OCI-LY7 (cell line): ENCODE measurements at regions not wholly inside any gene's neighbourhood (a gene's known extent, or its start where the extent isn't known, plus 50 kb on each side); places are given as distances from the start of the nearest gene placed in this dataset.

Experiments
- BruUV-seq: library from RNA; stranded (reverse); fragments of 400-500 nt; replicated peaks from 2 replicates; lab custom pipeline; 2021; lab: Mats Ljungman, UMichigan
- CTCF ChIA-PET: fragments of 300-600 bp; sonication (Branson Sonifier 250); formaldehyde crosslinking; loops from one replicate; lab custom pipeline; 2022; ENCODE audit warnings: antibody characterized with exemption; ENCODE audit not compliant: unreplicated experiment; lab: Charles Lee
- POLR2A ChIA-PET: fragments of 300-600 bp; sonication (Branson Sonifier 250); formaldehyde crosslinking; loops from one replicate; lab custom pipeline; 2022; ENCODE audit warnings: antibody characterized with exemption; lab: Charles Lee
- DNase-seq: peaks from one replicate; pipeline ENCODE4 v3.0.0-alpha.2; 2015; ENCODE audit warnings: low spot score
- H2AFZ ChIP-seq: fragments of 200-600 bp; sonication (generic), shearing (Covaris generic); 2 replicates; pipeline ENCODE4 v1.6.1; 2014; ENCODE audit warnings: mild to moderate bottlenecking, antibody characterized with exemption, low read length, moderate library complexity
- H3K27ac ChIP-seq: fragments of 200-600 bp; sonication (generic); 2 replicates; pipeline ENCODE4 v1.5.1; 2014; ENCODE audit warnings: mixed run types, low read depth, mild to moderate bottlenecking, moderate library complexity, low read length, inconsistent platforms; ENCODE audit not compliant: poor library complexity, severe bottlenecking
- H3K36me3 ChIP-seq: fragments of 200-600 bp; sonication (generic); 2 replicates; pipeline ENCODE4 v1.6.1; 2014; ENCODE audit warnings: mild to moderate bottlenecking, antibody characterized with exemption, low read length, moderate library complexity, mixed read lengths; ENCODE audit not compliant: insufficient read depth
- H3K4me1 ChIP-seq: fragments of 200-600 bp; sonication (generic); 2 replicates; pipeline ENCODE4 v1.5.1; 2014; ENCODE audit warnings: mild to moderate bottlenecking, low read length; ENCODE audit not compliant: insufficient read depth, poor library complexity, severe bottlenecking
- H3K4me2 ChIP-seq: fragments of 200-600 bp; sonication (generic); 2 replicates; pipeline ENCODE4 v1.6.1; 2014; ENCODE audit warnings: mild to moderate bottlenecking, low read length
- H3K4me3 ChIP-seq: fragments of 200-600 bp; sonication (generic); 2 replicates; pipeline ENCODE4 v1.5.1; 2014; ENCODE audit warnings: mild to moderate bottlenecking, low read depth, low read length; ENCODE audit not compliant: poor library complexity, severe bottlenecking
- H3K79me2 ChIP-seq: fragments of 200-600 bp; sonication (generic); 2 replicates; pipeline ENCODE4 v1.6.1; 2016; ENCODE audit warnings: low read depth, mild to moderate bottlenecking, low read length, moderate library complexity, mixed read lengths; ENCODE audit not compliant: insufficient read depth
- H3K9me2 ChIP-seq: fragments of 200-600 bp; sonication (generic); 2 replicates; pipeline ENCODE4 v1.6.1; 2016; ENCODE audit warnings: mild to moderate bottlenecking, low read length, mixed read lengths; ENCODE audit not compliant: insufficient read depth
- H3K9me3 ChIP-seq: fragments of 200-600 bp; sonication (generic); 2 replicates; pipeline ENCODE4 v1.6.1; 2014; ENCODE audit warnings: mild to moderate bottlenecking, mixed run types, low read length, mixed read lengths
- H4K20me1 ChIP-seq: fragments of 200-600 bp; sonication (generic); 2 replicates; pipeline ENCODE4 v1.6.1; 2014; ENCODE audit warnings: mild to moderate bottlenecking, antibody characterized with exemption, low read length, moderate library complexity, mixed read lengths; ENCODE audit not compliant: insufficient read depth
- EZH2phosphoT487 ChIP-seq: fragments of 200-600 bp; sonication (generic); IDR thresholded peaks from 2 replicates; pipeline ENCODE4 v1.6.1; 2018; ENCODE audit warnings: low read depth, borderline replicate concordance, mild to moderate bottlenecking, mixed run types, antibody characterized with exemption, low read length, moderate library complexity, mixed read lengths
- intact Hi-C: fragments of 100-400 bp; cut with micrococcal nuclease; formaldehyde crosslinking; loops from one replicate; pipeline ENCODE4 v1.10.0; 2022; ENCODE audit not compliant: unreplicated experiment
- TF ChIP-seq, protein P1 (sequence below): fragments of 200-600 bp; sonication (generic); conservative IDR thresholded peaks from 2 replicates; pipeline ENCODE4 v1.5.1; 2014; ENCODE audit warnings: mild to moderate bottlenecking, antibody characterized with exemption, low read length, moderate library complexity, mixed read lengths

DNA sequence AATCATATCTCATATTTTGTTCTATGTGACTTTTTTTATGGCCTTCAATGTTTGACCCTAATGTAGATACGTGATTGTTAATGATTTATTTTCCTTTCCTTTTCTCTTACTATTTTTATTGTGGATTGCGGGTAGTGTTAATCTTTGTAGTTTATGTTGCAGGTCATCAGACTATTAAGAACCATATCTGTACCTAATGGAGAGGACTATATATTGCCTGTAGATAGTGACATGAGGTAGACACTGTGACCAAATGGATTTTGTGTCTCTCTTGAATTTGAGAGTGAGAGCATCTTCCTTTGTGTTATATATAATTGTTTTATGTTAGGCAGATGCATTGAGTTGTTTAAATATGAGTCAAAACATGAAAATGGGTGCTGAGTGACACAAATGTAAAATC lies 543.4 kb upstream of the MGAT4C start:
- ChIA-PET POLR2A (no interaction called here), CTCF (no interaction called here)
- H3K4me1 ChIP-seq = no peaks in the 10 kb centered on the region
- H4K20me1 ChIP-seq = no peaks in the 10 kb centered on the region
- H3K9me2 ChIP-seq = no peaks in the 10 kb centered on the region
- no peaks in the 10 kb centered on the region for H3K79me2 ChIP-seq
- BruUV-seq = no TSS peak
- no peak overlapping the region for H3K27ac ChIP-seq
- H3K4me3 ChIP-seq = no peak overlapping the region
- intact Hi-C loops = no loop called here
- H3K36me3 ChIP-seq = no peaks in the 10 kb centered on the region
- DNase-seq = no peak
- no peaks in the 10 kb centered on the region for H3K9me3 ChIP-seq
- no peak overlapping the region for H3K4me2 ChIP-seq
- TF ChIP-seq EZH2phosphoT487 = no peak
- TF ChIP-seq, protein P1, sequence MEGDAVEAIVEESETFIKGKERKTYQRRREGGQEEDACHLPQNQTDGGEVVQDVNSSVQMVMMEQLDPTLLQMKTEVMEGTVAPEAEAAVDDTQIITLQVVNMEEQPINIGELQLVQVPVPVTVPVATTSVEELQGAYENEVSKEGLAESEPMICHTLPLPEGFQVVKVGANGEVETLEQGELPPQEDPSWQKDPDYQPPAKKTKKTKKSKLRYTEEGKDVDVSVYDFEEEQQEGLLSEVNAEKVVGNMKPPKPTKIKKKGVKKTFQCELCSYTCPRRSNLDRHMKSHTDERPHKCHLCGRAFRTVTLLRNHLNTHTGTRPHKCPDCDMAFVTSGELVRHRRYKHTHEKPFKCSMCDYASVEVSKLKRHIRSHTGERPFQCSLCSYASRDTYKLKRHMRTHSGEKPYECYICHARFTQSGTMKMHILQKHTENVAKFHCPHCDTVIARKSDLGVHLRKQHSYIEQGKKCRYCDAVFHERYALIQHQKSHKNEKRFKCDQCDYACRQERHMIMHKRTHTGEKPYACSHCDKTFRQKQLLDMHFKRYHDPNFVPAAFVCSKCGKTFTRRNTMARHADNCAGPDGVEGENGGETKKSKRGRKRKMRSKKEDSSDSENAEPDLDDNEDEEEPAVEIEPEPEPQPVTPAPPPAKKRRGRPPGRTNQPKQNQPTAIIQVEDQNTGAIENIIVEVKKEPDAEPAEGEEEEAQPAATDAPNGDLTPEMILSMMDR = no peak
- no peak overlapping the region for H2AFZ ChIP-seq

DNA sequence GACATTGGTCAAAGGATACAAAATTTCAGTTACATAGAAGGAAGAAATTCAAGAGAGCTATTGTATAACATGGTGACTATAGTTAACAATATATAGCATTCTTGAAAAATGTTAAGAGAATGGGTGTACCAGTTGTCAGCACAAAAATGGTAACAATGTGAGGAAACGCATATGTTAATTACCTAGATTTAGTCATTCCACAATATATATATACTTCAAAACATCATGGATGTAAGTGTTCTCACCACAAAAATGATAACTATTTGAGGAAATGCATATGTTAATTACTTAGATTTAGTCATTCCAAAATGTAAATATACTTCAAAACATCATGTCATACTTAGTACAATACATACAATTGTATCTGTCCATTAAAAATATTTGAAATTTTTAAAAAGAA lies 540.4 kb upstream of the MGAT4C start:
- Histone ChIP-seq H3K36me3 (no peaks in the 10 kb centered on the region), H3K4me1 (no peaks in the 10 kb centered on the region), H4K20me1 (no peaks in the 10 kb centered on the region), H3K9me3 (no peaks in the 10 kb centered on the region), H2AFZ (no peak overlapping the region), H3K9me2 (no peaks in the 10 kb centered on the region), H3K27ac (no peak overlapping the region), H3K79me2 (no peaks in the 10 kb centered on the region), H3K4me3 (no peak overlapping the region), H3K4me2 (no peak overlapping the region)
- BruUV-seq = no TSS peak
- DNase-seq = no peak
- TF ChIP-seq EZH2phosphoT487 = no peak
- TF ChIP-seq, protein P1 = no peak
- CTCF ChIA-PET = no interaction called here
- POLR2A ChIA-PET = no interaction called here
- intact Hi-C loops = no loop called here

DNA sequence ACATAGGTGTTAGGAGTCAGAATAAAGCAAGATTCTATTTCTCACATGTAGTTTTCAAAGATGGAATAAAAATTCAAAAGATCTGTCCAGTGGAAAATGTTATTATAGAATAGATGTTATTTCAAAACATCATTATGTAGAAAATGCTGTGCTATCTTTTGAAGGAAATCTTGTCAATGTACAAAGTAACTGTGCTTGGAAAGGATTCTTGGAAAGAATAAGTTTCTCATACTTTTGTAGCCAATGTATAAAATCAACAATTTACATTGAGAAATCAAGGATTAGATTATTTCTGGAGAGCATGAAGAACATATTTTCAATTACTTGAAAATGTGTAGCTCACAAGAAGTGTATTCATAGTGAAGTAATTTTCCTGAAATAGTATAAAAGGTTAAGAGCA lies 532.5 kb upstream of the MGAT4C start:
- intact Hi-C loops = no loop called here
- TF ChIP-seq EZH2phosphoT487 = no peak
- TF ChIP-seq, protein P1 = no peak
- H2AFZ ChIP-seq = no peak overlapping the region
- H3K79me2 ChIP-seq = no peaks in the 10 kb centered on the region
- H3K36me3 ChIP-seq = no peaks in the 10 kb centered on the region
- no peak overlapping the region for H3K27ac ChIP-seq
- H3K9me3 ChIP-seq = no peaks in the 10 kb centered on the region
- ChIA-PET CTCF (no interaction called here), POLR2A (interaction anchor here (0.7 kb wide), 3 partner anchors 406 to 1944 kb away, joined by 3 to 4 read pairs (median 3); no protein-coding TSS in a partner anchor)
- no peak overlapping the region for H3K4me3 ChIP-seq
- no peak for DNase-seq
- no peak overlapping the region for H3K4me2 ChIP-seq
- no peaks in the 10 kb centered on the region for H3K9me2 ChIP-seq
- no peaks in the 10 kb centered on the region for H4K20me1 ChIP-seq
- BruUV-seq = no TSS peak
- no peaks in the 10 kb centered on the region for H3K4me1 ChIP-seq
